WTC11 (cell line): ENCODE measurements at regions not wholly inside any gene's neighbourhood (a gene's known extent, or its start where the extent isn't known, plus 50 kb on each side); places are given as distances from the start of the nearest gene placed in this dataset.

Experiments used
- ATAC-seq: fragments of 200-7000 bp; cut with Tn5 transposase; 2 replicates; pipeline ENCODE4 v1.10.0; 2021; ENCODE audit warnings: mild to moderate bottlenecking, moderate library complexity
- CTCF ChIA-PET: fragments of 300-600 bp; sonication (Branson Sonifier 250); formaldehyde crosslinking; loops from one replicate; lab custom pipeline; 2021; ENCODE audit warnings: antibody characterized with exemption; lab: Charles Lee
- POLR2A ChIA-PET: fragments of 350-600 bp; sonication (Branson Sonifier 250); formaldehyde crosslinking; loops from one replicate; lab custom pipeline; 2021; ENCODE audit warnings: antibody characterized with exemption; lab: Charles Lee
- DNase-seq: peaks from one replicate; pipeline ENCODE4 v3.0.0; 2021; ENCODE audit warnings: low spot score
- H3K27ac Mint-ChIP-seq: 2 replicates; pipeline ENCODE4 v1.8.0; 2021; ENCODE audit warnings: mixed read lengths
- H3K27me3 Mint-ChIP-seq: 2 replicates; pipeline ENCODE4 v1.8.0; 2021; ENCODE audit warnings: low read depth, mild to moderate bottlenecking, moderate library complexity, mixed read lengths
- H3K36me3 Mint-ChIP-seq: 2 replicates; pipeline ENCODE4 v1.8.0; 2021; ENCODE audit warnings: mixed read lengths
- H3K4me1 Mint-ChIP-seq: 2 replicates; pipeline ENCODE4 v1.8.0; 2022; ENCODE audit warnings: mixed read lengths
- H3K4me3 Mint-ChIP-seq: 2 replicates; pipeline ENCODE4 v1.8.0; 2021; ENCODE audit warnings: mild to moderate bottlenecking, moderate library complexity, mixed read lengths
- H3K9me3 Mint-ChIP-seq: 2 replicates; pipeline ENCODE4 v1.8.0; 2021; ENCODE audit warnings: mixed read lengths
- CREB1 ChIP-seq: sonication (generic); formaldehyde crosslinking; IDR thresholded peaks from 2 replicates; pipeline ENCODE4 v1.8.0; 2023; ENCODE audit warnings: mild to moderate bottlenecking, missing genetic modification reagents
- ELF4 ChIP-seq: sonication (generic); formaldehyde crosslinking; IDR thresholded peaks from 2 replicates; pipeline ENCODE4 v1.8.1; 2022; ENCODE audit warnings: low read depth, mild to moderate bottlenecking, moderate library complexity, missing genetic modification reagents
- ETV6 ChIP-seq: sonication (generic); formaldehyde crosslinking; IDR thresholded peaks from 2 replicates; pipeline ENCODE4 v1.8.1; 2022; ENCODE audit warnings: mild to moderate bottlenecking, missing genetic modification reagents
- JAZF1 ChIP-seq: fragments of 250-450 bp; sonication (Bioruptor Pico); IDR thresholded peaks from 2 replicates; pipeline ENCODE4 v1.9.0; 2021; ENCODE audit warnings: moderate library complexity, mild to moderate bottlenecking, inconsistent platforms
- NFYB ChIP-seq: sonication (generic); formaldehyde crosslinking; conservative IDR thresholded peaks from 2 replicates; pipeline ENCODE4 v1.8.0; 2022; ENCODE audit warnings: low read depth, missing genetic modification reagents
- RORB ChIP-seq: fragments of 250-450 bp; sonication (Bioruptor Pico); IDR thresholded peaks from 2 replicates; pipeline ENCODE4 v1.9.0; 2021; ENCODE audit warnings: mild to moderate bottlenecking
- SMAD3 ChIP-seq: sonication (generic); formaldehyde crosslinking; IDR thresholded peaks from 2 replicates; pipeline ENCODE4 v1.8.0; 2022; ENCODE audit warnings: missing genetic modification reagents, mild to moderate bottlenecking, borderline replicate concordance
- SMAD4 ChIP-seq: sonication (generic); formaldehyde crosslinking; IDR thresholded peaks from 2 replicates; pipeline ENCODE4 v1.8.0; 2022; ENCODE audit warnings: mild to moderate bottlenecking, missing genetic modification reagents
- SP1 ChIP-seq: sonication (generic); formaldehyde crosslinking; conservative IDR thresholded peaks from 2 replicates; pipeline ENCODE4 v1.8.1; 2022; ENCODE audit warnings: missing genetic modification reagents
- TCF7 ChIP-seq: sonication (generic); formaldehyde crosslinking; IDR thresholded peaks from 2 replicates; pipeline ENCODE4 v1.8.0; 2022; ENCODE audit warnings: mild to moderate bottlenecking, low read depth, missing genetic modification reagents, moderate library complexity
- ZNF396 ChIP-seq: fragments of 250-450 bp; sonication (Bioruptor Pico); IDR thresholded peaks from 2 replicates; pipeline ENCODE4 v1.8.0; 2021; ENCODE audit warnings: mild to moderate bottlenecking, moderate library complexity, borderline replicate concordance
- TF ChIP-seq, protein P1 (sequence below): sonication (generic); formaldehyde crosslinking; IDR thresholded peaks from 2 replicates; pipeline ENCODE4 v1.8.0; 2022; ENCODE audit warnings: mild to moderate bottlenecking, missing genetic modification reagents
- TF ChIP-seq, protein P2 (sequence below): sonication (generic); formaldehyde crosslinking; IDR thresholded peaks from 2 replicates; pipeline ENCODE4 v1.8.1; 2022; ENCODE audit warnings: low read depth, mild to moderate bottlenecking, moderate library complexity, missing genetic modification reagents, borderline replicate concordance
- TF ChIP-seq, protein P3 (sequence below): sonication (generic); formaldehyde crosslinking; IDR thresholded peaks from 2 replicates; pipeline ENCODE4 v1.8.0; 2023; ENCODE audit warnings: missing genetic modification reagents
- TF ChIP-seq, protein P4 (sequence below): sonication (generic); formaldehyde crosslinking; IDR thresholded peaks from 2 replicates; pipeline ENCODE4 v1.8.1; 2022; ENCODE audit warnings: missing genetic modification reagents, borderline replicate concordance
- TF ChIP-seq, protein P5 (sequence below): sonication (generic); formaldehyde crosslinking; IDR thresholded peaks from 2 replicates; pipeline ENCODE4 v1.8.0; 2022; ENCODE audit warnings: mild to moderate bottlenecking, missing genetic modification reagents
- TF ChIP-seq, protein P6 (sequence below): sonication (generic); formaldehyde crosslinking; IDR thresholded peaks from 2 replicates; pipeline ENCODE4 v1.8.0; 2022; ENCODE audit warnings: mild to moderate bottlenecking, missing genetic modification reagents
- TF ChIP-seq, protein P7 (sequence below): fragments of 250-450 bp; sonication (Bioruptor Pico); IDR thresholded peaks from 2 replicates; pipeline ENCODE4 v1.9.0; 2021; ENCODE audit warnings: mild to moderate bottlenecking, borderline replicate concordance

DNA sequence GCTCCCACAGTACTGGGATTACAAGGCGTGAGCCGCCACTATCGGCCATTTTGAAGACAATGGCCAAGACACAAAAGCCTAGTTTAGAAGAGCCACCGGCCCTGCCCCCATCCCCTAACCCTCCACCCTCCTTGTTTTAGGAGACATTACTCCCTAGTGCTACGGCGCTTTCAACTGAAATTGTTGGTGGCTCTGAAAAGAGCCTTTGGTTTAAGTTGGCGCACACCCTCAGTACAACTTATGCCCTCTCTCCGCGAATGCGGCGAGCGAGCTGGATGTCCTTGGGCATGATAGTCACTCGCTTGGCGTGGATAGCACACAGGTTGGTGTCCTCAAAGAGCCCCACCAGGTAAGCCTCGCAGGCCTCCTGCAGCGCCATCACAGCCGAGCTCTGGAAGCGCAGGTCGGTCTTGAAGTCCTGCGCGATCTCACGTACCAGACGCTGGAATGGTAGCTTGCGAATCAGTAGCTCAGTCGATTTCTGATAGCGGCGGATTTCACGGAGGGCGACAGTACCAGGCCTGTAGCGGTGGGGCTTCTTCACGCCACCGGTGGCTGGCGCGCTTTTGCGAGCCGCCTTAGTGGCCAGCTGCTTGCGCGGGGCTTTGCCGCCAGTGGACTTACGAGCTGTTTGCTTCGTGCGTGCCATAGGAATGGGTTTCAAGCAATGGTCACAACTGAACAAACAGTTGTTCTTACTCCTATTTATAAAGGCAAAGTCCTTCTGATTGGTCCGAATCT is 114.9 kb upstream of the BTN3A2 start (continued):
- TF ChIP-seq CREB1 (0 out of 2 replicates have a peak, but pooled peaks have one; percentile 50), SP1 (CRISPR knock-in tag) (0 out of 2 replicates have a peak, but pooled peaks have one; percentile 41)

DNA sequence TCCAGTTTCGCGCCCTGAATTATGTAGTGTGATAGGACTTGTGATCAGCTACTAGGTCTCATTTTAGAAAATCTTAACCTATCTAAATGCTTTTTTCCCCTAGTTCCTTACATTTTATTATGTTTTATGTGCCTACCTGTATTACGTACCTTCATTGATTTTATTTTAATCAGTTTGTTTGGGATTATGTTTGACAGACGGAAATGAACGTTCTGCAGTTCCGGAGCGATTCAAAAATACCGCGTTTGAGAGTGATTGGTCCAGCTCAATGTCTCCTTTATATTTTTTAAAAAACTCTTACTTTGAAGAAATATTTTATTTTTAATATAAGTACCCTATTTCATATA is 114.3 kb upstream of the BTN3A2 start:
- ATAC-seq (no peak), DNase-seq (no peak)
- Mint-ChIP-seq H3K36me3 (peaks cover 16% of the 10 kb centered on the region), H3K27ac (peak overlapping the region; percentile 98), H3K4me1 (peaks cover 28% of the 10 kb centered on the region), H3K27me3 (no peaks in the 10 kb centered on the region), H3K4me3 (peak overlapping the region; percentile 96), H3K9me3 (no peaks in the 10 kb centered on the region)
- TF ChIP-seq, protein P1, sequence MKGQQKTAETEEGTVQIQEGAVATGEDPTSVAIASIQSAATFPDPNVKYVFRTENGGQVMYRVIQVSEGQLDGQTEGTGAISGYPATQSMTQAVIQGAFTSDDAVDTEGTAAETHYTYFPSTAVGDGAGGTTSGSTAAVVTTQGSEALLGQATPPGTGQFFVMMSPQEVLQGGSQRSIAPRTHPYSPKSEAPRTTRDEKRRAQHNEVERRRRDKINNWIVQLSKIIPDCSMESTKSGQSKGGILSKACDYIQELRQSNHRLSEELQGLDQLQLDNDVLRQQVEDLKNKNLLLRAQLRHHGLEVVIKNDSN (CRISPR knock-in tag), result no peak
- TF ChIP-seq ZNF396 (CRISPR knock-in tag) (no peak), JAZF1 (CRISPR knock-in tag) (no peak), NFYB (peak; percentile 10; the same call in 1 of the 2 replicates), ELF4 (CRISPR knock-in tag) (no peak), RORB (CRISPR knock-in tag) (no peak), ETV6 (CRISPR knock-in tag) (no peak)
- TF ChIP-seq, protein P2, sequence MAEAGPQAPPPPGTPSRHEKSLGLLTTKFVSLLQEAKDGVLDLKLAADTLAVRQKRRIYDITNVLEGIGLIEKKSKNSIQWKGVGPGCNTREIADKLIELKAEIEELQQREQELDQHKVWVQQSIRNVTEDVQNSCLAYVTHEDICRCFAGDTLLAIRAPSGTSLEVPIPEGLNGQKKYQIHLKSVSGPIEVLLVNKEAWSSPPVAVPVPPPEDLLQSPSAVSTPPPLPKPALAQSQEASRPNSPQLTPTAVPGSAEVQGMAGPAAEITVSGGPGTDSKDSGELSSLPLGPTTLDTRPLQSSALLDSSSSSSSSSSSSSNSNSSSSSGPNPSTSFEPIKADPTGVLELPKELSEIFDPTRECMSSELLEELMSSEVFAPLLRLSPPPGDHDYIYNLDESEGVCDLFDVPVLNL (CRISPR knock-in tag), result 0 out of 2 replicates have a peak, but pooled peaks have one; percentile 5
- TF ChIP-seq, protein P3, sequence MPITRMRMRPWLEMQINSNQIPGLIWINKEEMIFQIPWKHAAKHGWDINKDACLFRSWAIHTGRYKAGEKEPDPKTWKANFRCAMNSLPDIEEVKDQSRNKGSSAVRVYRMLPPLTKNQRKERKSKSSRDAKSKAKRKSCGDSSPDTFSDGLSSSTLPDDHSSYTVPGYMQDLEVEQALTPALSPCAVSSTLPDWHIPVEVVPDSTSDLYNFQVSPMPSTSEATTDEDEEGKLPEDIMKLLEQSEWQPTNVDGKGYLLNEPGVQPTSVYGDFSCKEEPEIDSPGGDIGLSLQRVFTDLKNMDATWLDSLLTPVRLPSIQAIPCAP, result no peak
- TF ChIP-seq, protein P4, sequence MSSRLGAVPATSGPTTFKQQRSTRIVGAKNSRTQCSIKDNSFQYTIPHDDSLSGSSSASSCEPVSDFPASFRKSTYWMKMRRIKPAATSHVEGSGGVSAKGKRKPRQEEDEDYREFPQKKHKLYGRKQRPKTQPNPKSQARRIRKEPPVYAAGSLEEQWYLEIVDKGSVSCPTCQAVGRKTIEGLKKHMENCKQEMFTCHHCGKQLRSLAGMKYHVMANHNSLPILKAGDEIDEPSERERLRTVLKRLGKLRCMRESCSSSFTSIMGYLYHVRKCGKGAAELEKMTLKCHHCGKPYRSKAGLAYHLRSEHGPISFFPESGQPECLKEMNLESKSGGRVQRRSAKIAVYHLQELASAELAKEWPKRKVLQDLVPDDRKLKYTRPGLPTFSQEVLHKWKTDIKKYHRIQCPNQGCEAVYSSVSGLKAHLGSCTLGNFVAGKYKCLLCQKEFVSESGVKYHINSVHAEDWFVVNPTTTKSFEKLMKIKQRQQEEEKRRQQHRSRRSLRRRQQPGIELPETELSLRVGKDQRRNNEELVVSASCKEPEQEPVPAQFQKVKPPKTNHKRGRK, result no peak
- POLR2A ChIA-PET, result interaction anchor here (0.7 to 4.3 kb wide), 35 partner anchors 9 to 1643 kb away, joined by 3 to 97 read pairs (median 12); a partner anchor contains a TSS
- CTCF ChIA-PET, result interaction anchor here (0.8 to 1.7 kb wide), 4 partner anchors 9 to 30 kb away, joined by 3 to 4 read pairs (median 4); a partner anchor contains a TSS

DNA sequence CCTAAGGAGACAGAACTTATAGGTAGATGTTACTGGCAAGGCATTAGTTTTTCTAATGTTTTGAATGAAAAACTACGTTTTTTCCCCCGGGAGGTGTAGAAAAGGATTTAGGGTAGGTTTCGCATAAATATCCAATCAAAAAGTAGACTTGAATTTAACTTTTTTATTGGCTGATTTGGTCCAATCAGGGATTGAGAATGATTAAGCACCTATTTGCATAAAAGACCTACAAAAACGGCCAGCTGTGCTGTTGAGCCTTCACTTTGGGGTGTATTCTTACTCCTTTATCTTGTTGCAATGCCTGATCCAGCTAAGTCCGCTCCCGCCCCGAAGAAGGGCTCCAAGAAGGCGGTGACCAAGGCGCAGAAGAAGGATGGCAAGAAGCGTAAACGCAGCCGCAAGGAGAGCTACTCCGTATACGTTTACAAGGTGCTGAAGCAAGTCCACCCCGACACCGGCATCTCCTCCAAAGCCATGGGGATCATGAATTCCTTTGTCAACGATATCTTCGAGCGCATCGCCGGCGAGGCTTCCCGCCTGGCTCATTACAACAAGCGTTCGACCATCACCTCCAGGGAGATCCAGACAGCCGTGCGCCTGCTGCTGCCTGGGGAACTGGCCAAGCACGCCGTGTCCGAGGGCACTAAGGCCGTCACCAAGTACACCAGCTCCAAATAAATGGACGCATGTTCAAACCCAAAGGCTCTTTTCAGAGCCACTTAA is 113.5 kb upstream of the BTN3A2 start:
- Mint-ChIP-seq H3K36me3 (peaks cover 16% of the 10 kb centered on the region), H3K27me3 (no peaks in the 10 kb centered on the region), H3K27ac (peak overlapping the region; percentile 98), H3K4me3 (peak overlapping the region; percentile 96), H3K9me3 (no peaks in the 10 kb centered on the region), H3K4me1 (peaks cover 31% of the 10 kb centered on the region)
- ChIA-PET CTCF (interaction anchor here (1.6 to 1.7 kb wide), 2 partner anchors 19 to 30 kb away, joined by 4 read pairs; no protein-coding TSS in a partner anchor), POLR2A (interaction anchor here (0.9 to 4.3 kb wide), 25 partner anchors 9 to 1642 kb away, joined by 3 to 97 read pairs (median 18); a partner anchor contains a TSS)
- DNase-seq (peak; percentile 79), ATAC-seq (peak; percentile 43)
- TF ChIP-seq, protein P5, sequence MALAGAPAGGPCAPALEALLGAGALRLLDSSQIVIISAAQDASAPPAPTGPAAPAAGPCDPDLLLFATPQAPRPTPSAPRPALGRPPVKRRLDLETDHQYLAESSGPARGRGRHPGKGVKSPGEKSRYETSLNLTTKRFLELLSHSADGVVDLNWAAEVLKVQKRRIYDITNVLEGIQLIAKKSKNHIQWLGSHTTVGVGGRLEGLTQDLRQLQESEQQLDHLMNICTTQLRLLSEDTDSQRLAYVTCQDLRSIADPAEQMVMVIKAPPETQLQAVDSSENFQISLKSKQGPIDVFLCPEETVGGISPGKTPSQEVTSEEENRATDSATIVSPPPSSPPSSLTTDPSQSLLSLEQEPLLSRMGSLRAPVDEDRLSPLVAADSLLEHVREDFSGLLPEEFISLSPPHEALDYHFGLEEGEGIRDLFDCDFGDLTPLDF, result peak; percentile 61; the same call in 1 of the 2 replicates
- TF ChIP-seq TCF7 (CRISPR knock-in tag) (no peak), SMAD3 (CRISPR knock-in tag) (peak; percentile 89), JAZF1 (CRISPR knock-in tag) (no peak), SMAD4 (peak; percentile 85; the same call in 1 of the 2 replicates)
- TF ChIP-seq, protein P6, sequence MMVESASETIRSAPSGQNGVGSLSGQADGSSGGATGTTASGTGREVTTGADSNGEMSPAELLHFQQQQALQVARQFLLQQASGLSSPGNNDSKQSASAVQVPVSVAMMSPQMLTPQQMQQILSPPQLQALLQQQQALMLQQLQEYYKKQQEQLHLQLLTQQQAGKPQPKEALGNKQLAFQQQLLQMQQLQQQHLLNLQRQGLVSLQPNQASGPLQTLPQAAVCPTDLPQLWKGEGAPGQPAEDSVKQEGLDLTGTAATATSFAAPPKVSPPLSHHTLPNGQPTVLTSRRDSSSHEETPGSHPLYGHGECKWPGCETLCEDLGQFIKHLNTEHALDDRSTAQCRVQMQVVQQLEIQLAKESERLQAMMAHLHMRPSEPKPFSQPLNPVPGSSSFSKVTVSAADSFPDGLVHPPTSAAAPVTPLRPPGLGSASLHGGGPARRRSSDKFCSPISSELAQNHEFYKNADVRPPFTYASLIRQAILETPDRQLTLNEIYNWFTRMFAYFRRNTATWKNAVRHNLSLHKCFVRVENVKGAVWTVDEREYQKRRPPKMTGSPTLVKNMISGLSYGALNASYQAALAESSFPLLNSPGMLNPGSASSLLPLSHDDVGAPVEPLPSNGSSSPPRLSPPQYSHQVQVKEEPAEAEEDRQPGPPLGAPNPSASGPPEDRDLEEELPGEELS (CRISPR knock-in tag), result peak; percentile 79
- TF ChIP-seq, protein P7, sequence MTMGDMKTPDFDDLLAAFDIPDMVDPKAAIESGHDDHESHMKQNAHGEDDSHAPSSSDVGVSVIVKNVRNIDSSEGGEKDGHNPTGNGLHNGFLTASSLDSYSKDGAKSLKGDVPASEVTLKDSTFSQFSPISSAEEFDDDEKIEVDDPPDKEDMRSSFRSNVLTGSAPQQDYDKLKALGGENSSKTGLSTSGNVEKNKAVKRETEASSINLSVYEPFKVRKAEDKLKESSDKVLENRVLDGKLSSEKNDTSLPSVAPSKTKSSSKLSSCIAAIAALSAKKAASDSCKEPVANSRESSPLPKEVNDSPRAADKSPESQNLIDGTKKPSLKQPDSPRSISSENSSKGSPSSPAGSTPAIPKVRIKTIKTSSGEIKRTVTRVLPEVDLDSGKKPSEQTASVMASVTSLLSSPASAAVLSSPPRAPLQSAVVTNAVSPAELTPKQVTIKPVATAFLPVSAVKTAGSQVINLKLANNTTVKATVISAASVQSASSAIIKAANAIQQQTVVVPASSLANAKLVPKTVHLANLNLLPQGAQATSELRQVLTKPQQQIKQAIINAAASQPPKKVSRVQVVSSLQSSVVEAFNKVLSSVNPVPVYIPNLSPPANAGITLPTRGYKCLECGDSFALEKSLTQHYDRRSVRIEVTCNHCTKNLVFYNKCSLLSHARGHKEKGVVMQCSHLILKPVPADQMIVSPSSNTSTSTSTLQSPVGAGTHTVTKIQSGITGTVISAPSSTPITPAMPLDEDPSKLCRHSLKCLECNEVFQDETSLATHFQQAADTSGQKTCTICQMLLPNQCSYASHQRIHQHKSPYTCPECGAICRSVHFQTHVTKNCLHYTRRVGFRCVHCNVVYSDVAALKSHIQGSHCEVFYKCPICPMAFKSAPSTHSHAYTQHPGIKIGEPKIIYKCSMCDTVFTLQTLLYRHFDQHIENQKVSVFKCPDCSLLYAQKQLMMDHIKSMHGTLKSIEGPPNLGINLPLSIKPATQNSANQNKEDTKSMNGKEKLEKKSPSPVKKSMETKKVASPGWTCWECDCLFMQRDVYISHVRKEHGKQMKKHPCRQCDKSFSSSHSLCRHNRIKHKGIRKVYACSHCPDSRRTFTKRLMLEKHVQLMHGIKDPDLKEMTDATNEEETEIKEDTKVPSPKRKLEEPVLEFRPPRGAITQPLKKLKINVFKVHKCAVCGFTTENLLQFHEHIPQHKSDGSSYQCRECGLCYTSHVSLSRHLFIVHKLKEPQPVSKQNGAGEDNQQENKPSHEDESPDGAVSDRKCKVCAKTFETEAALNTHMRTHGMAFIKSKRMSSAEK (CRISPR knock-in tag), result peak; percentile 45; the same call in 1 of the 2 replicates
